SK-N-SH (cell line): ENCODE measurements at regions not wholly inside any gene's neighbourhood (a gene's known extent, or its start where the extent isn't known, plus 50 kb on each side); places are given as distances from the start of the nearest gene placed in this dataset.

ENCODE experiments used
- CTCF ChIA-PET: fragments of 300-600, 350-600 bp; formaldehyde crosslinking; extraction: SDS; loops from one replicate; lab custom pipeline; 2021; lab: Yijun Ruan, JAX
- POLR2A ChIA-PET: fragments of 350-600 bp; sonication (Branson Sonifier 250); formaldehyde crosslinking; extraction: SDS; loops from one replicate; lab custom pipeline; 2020; ENCODE audit warnings: antibody characterized with exemption, inconsistent platforms; lab: Yijun Ruan, JAX
- DNase-seq: peaks from one replicate; pipeline ENCODE4 v3.0.0; 2012
- H2AFZ ChIP-seq: fragments of 200-600 bp; sonication (generic); 2 replicates; pipeline ENCODE4 v1.8.1; 2016; ENCODE audit warnings: antibody characterized with exemption, mild to moderate bottlenecking, low read depth
- H3F3A ChIP-seq: fragments of 200-600 bp; sonication (generic); replicated peaks from 2 replicates; pipeline ENCODE3; 2016; ENCODE audit warnings: antibody characterized with exemption, mild to moderate bottlenecking; ENCODE audit not compliant: insufficient read depth
- H3K27ac ChIP-seq, 2 experiments: fragments of 200-500 bp in 1 of 2; fragments of 200-600 bp in 1 of 2; sonication (Bioruptor generic) in 1 of 2; sonication (generic), shearing (Covaris generic) in 1 of 2; 2 replicates each; pipeline versions ENCODE4 v1.5.1 to v1.6.1; 2014 to 2016; ENCODE audit warnings: low read depth in 2 of 2, inconsistent platforms in 1 of 2, low read length in 1 of 2, mild to moderate bottlenecking in 1 of 2, mixed read lengths in 1 of 2
- H3K27me3 ChIP-seq: fragments of 200-600 bp; sonication (generic), shearing (Covaris generic); 2 replicates; pipeline ENCODE4 v1.6.1; 2016; ENCODE audit warnings: mixed run types; ENCODE audit not compliant: insufficient read depth
- H3K36me3 ChIP-seq, 2 experiments: fragments of 200-500 bp in 1 of 2; fragments of 200-600 bp in 1 of 2; sonication (Bioruptor generic) in 1 of 2; sonication (generic) in 1 of 2; replicated peaks in 1 of 2; 2 replicates each; pipeline versions ENCODE3 to v1.5.1; 2014 to 2016; ENCODE audit warnings: low read length in 1 of 2, mild to moderate bottlenecking in 1 of 2; ENCODE audit not compliant: insufficient read depth in 2 of 2, control insufficient read depth in 1 of 2
- H3K4me1 ChIP-seq, 2 experiments: fragments of 200-500 bp in 1 of 2; fragments of 200-600 bp in 1 of 2; sonication (Bioruptor generic) in 1 of 2; sonication (generic), shearing (Covaris generic) in 1 of 2; 2 replicates each; pipeline versions ENCODE4 v1.5.1 to v1.6.1; 2014 to 2016; ENCODE audit warnings: low read depth in 1 of 2, low read length in 1 of 2, mixed run types in 1 of 2; ENCODE audit not compliant: insufficient read depth in 2 of 2, control insufficient read depth in 1 of 2
- H3K4me2 ChIP-seq: fragments of 200-600 bp; sonication (generic), shearing (Covaris generic); 2 replicates; pipeline ENCODE4 v1.6.1; 2017; ENCODE audit warnings: mixed run types
- H3K4me3 ChIP-seq, 2 experiments: fragments of 200-500 bp in 1 of 2; fragments of 200-600 bp in 1 of 2; sonication (Bioruptor generic) in 1 of 2; sonication (generic), shearing (Covaris generic) in 1 of 2; 2 replicates each; pipeline versions ENCODE4 v1.5.1 to v1.8.1; 2014 to 2016; ENCODE audit warnings: low read depth in 2 of 2, inconsistent platforms in 1 of 2, low read length in 1 of 2, mild to moderate bottlenecking in 1 of 2, mixed read lengths in 1 of 2, moderate library complexity in 1 of 2
- H3K79me2 ChIP-seq: fragments of 200-600 bp; sonication (generic); 2 replicates; pipeline ENCODE4 v1.8.1; 2017; ENCODE audit warnings: mild to moderate bottlenecking; ENCODE audit not compliant: insufficient read depth
- H3K9ac ChIP-seq: fragments of 200-600 bp; sonication (generic); 2 replicates; pipeline ENCODE4 v1.6.1; 2017; ENCODE audit warnings: mixed run types
- H3K9me2 ChIP-seq: fragments of 200-600 bp; sonication (generic); 2 replicates; pipeline ENCODE4 v1.6.1; 2017; ENCODE audit warnings: mixed run types
- H3K9me3 ChIP-seq: fragments of 200-600 bp; sonication (generic); 2 replicates; pipeline ENCODE4 v1.6.1; 2017; ENCODE audit warnings: mixed run types, mild to moderate bottlenecking, moderate library complexity
- H4K20me1 ChIP-seq: fragments of 200-600 bp; sonication (generic); 2 replicates; pipeline ENCODE4 v1.6.1; 2017; ENCODE audit warnings: mild to moderate bottlenecking, mixed run types; ENCODE audit not compliant: insufficient read depth
- CHD2 ChIP-seq: fragments of 150-350 bp; IDR thresholded peaks from 2 replicates; pipeline ENCODE4 v1.6.1; 2018; ENCODE audit warnings: low read length; ENCODE audit not compliant: partially characterized antibody
- EP300 ChIP-seq, 2 experiments: IDR thresholded peaks; 2 replicates each; pipeline versions ENCODE4 v1.4.0 to v1.6.1; 2012; ENCODE audit warnings: borderline replicate concordance in 1 of 2, low read depth in 1 of 2, low read length in 1 of 2
- FOXJ3 ChIP-seq: sonication (generic); formaldehyde crosslinking; IDR thresholded peaks from 2 replicates; pipeline ENCODE4 v1.5.1; 2020; ENCODE audit warnings: mild to moderate bottlenecking, missing genetic modification reagents
- FOXM1 ChIP-seq: IDR thresholded peaks from 2 replicates; pipeline ENCODE4 v1.4.0; 2012; ENCODE audit warnings: low read depth, mild to moderate bottlenecking
- JUND ChIP-seq: IDR thresholded peaks from 2 replicates; pipeline ENCODE4 v1.4.0; 2012
- MEF2A ChIP-seq: IDR thresholded peaks from 2 replicates; pipeline ENCODE4 v1.4.0; 2012; ENCODE audit warnings: low read depth, borderline replicate concordance
- MXI1 ChIP-seq: IDR thresholded peaks from 2 replicates; pipeline ENCODE4 v1.6.1; 2012; ENCODE audit warnings: mild to moderate bottlenecking, low read depth, low read length, improper control_type of control experiment
- NFIC ChIP-seq: IDR thresholded peaks from 2 replicates; pipeline ENCODE4 v1.4.0; 2012; ENCODE audit warnings: borderline replicate concordance
- NRF1 ChIP-seq: IDR thresholded peaks from 2 replicates; pipeline ENCODE4 v1.6.1; 2012; ENCODE audit warnings: low read depth, mild to moderate bottlenecking, low read length
- POLR2AphosphoS5 ChIP-seq: IDR thresholded peaks from 2 replicates; pipeline ENCODE4 v1.6.1; 2012; ENCODE audit warnings: low read depth, low read length
- RFX5 ChIP-seq: IDR thresholded peaks from 2 replicates; pipeline ENCODE4 v1.6.1; 2012; ENCODE audit warnings: mild to moderate bottlenecking, improper control_type of control experiment, low read length
- TAF1 ChIP-seq: IDR thresholded peaks from 2 replicates; pipeline ENCODE4 v1.6.1; 2012; ENCODE audit warnings: low read depth, mild to moderate bottlenecking, low read length, moderate library complexity, borderline replicate concordance
- TCF12 ChIP-seq: IDR thresholded peaks from 2 replicates; pipeline ENCODE4 v1.4.0; 2012
- WGBS: methylation state at CpG from one replicate; pipeline ENCODE4 v1.1.6; 2017; ENCODE audit warnings: low lambda C conversion rate; 5-methylcytosine and 5-hydroxymethylcytosine counted together
- TF ChIP-seq, protein P1 (sequence below): IDR thresholded peaks from 2 replicates; pipeline ENCODE4 v1.6.1; 2012; ENCODE audit warnings: mild to moderate bottlenecking, low read depth, low read length, moderate library complexity
- TF ChIP-seq, protein P2 (sequence below): fragments of 150-350 bp; IDR thresholded peaks from 2 replicates; pipeline ENCODE4 v1.6.1; 2017; ENCODE audit warnings: antibody characterized with exemption, low read length, low read depth, borderline replicate concordance
- TF ChIP-seq, protein P3 (sequence below): fragments of 200-600 bp; sonication (generic); IDR thresholded peaks from 2 replicates; pipeline ENCODE4 v1.6.1; 2017; ENCODE audit warnings: antibody characterized with exemption, mild to moderate bottlenecking, moderate library complexity
- TF ChIP-seq, protein P4 (sequence below): IDR thresholded peaks from 2 replicates; pipeline ENCODE4 v1.4.0; 2012; ENCODE audit warnings: low read depth, borderline replicate concordance
- TF ChIP-seq, protein P5 (sequence below): IDR thresholded peaks from 2 replicates; pipeline ENCODE4 v1.4.0; 2012; ENCODE audit warnings: low read depth

DNA sequence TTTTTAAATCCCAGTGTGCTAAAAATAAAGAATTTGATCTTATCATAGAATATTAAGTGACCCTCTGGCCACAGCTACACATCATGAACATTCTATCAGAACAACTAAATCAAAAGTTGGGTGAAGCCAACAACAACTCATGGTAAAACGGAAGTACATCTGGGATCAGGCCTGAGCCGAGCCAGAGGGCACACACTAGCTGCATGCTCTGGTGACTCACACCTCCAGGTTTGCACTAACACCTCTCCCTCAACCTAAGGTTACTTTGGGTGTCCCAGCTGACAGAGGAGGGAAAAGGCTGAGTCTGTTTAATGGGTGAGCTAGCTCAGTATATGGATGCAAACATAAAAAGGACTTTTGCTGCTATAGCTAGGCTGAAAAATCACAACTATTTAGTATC, 281.6 kb downstream of the HGF start (continued):
- TF ChIP-seq, protein P1, sequence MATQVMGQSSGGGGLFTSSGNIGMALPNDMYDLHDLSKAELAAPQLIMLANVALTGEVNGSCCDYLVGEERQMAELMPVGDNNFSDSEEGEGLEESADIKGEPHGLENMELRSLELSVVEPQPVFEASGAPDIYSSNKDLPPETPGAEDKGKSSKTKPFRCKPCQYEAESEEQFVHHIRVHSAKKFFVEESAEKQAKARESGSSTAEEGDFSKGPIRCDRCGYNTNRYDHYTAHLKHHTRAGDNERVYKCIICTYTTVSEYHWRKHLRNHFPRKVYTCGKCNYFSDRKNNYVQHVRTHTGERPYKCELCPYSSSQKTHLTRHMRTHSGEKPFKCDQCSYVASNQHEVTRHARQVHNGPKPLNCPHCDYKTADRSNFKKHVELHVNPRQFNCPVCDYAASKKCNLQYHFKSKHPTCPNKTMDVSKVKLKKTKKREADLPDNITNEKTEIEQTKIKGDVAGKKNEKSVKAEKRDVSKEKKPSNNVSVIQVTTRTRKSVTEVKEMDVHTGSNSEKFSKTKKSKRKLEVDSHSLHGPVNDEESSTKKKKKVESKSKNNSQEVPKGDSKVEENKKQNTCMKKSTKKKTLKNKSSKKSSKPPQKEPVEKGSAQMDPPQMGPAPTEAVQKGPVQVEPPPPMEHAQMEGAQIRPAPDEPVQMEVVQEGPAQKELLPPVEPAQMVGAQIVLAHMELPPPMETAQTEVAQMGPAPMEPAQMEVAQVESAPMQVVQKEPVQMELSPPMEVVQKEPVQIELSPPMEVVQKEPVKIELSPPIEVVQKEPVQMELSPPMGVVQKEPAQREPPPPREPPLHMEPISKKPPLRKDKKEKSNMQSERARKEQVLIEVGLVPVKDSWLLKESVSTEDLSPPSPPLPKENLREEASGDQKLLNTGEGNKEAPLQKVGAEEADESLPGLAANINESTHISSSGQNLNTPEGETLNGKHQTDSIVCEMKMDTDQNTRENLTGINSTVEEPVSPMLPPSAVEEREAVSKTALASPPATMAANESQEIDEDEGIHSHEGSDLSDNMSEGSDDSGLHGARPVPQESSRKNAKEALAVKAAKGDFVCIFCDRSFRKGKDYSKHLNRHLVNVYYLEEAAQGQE, result no peak
- TF ChIP-seq TAF1, result no peak

DNA sequence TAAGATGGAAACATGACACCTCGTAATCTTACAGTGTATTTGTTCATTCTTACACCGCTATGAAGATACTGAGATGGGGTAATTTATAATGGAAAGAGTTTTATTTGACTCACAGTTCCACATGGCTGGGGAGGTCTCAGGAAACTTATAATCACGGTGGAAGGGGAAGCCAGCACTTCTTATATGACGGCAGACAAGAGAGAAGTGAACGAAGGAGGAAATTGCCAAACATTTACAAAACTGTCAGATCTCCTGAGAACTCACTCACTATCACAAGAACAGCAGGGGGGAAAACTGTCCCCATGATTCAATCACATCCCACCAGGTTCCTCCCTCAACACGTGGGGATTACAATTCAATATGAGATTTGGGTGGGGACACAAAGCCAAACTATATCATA, 282.3 kb downstream of the HGF start:
- WGBS, result 93% methylated on average over 6 of the region's 6 CpGs

DNA sequence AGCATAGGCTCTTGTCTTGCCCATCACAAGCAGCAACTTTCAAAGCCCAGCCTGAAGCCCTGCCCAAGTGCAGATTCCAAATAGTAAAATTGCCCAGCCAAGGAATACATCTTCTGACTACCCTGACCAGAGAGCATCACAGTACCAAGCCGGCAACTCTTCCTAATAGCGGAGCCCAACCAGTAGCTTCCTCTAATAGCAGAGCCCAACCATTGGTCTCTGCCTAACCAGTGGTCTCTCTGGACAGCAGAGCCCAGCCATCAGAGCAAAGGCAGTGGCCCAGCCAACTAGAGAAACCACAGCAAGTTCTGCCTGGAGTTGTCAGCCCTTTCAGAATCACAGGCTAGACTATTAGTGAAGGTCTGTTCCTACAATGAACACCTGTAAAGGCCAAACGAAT, 285.6 kb downstream of the HGF start:
- Histone ChIP-seq H3K27ac (no peak overlapping the region), H3K4me1 (peaks cover 0 to 3% of the 10 kb centered on the region in 2 experiments; a peak in 2 of 4 replicates), H4K20me1 (no peaks in the 10 kb centered on the region), H3F3A (no peaks in the 10 kb centered on the region), H3K9ac (no peak overlapping the region), H3K4me3 (no peak overlapping the region), H3K9me3 (no peaks in the 10 kb centered on the region), H3K9me2 (no peaks in the 10 kb centered on the region), H2AFZ (no peak overlapping the region), H3K79me2 (no peaks in the 10 kb centered on the region), H3K27me3 (no peaks in the 10 kb centered on the region), H3K4me2 (no peak overlapping the region), H3K36me3 (no peaks in the 10 kb centered on the region)
- POLR2A ChIA-PET, result no interaction called here
- CTCF ChIA-PET, result interaction anchor here (1.1 to 4.6 kb wide), 12 partner anchors 8 to 1245 kb away, joined by 3 to 55 read pairs (median 8); partner anchors contain the start of gene SEMA3C
- 84% methylated on average over 3 of the region's 3 CpGs for WGBS
- no peak for DNase-seq
- TF ChIP-seq FOXJ3 (CRISPR knock-in tag) (no peak), MXI1 (no peak), JUND (no peak), NFIC (no peak), EP300 (IDR thresholded peaks at IDR 0.05; ENCODE audit: borderline replicate concordance in 1 of 2, low read depth in 1 of 2, low read length in 1 of 2) (no peak), NRF1 (no peak), CHD2 (no peak)
- TF ChIP-seq, protein P2, sequence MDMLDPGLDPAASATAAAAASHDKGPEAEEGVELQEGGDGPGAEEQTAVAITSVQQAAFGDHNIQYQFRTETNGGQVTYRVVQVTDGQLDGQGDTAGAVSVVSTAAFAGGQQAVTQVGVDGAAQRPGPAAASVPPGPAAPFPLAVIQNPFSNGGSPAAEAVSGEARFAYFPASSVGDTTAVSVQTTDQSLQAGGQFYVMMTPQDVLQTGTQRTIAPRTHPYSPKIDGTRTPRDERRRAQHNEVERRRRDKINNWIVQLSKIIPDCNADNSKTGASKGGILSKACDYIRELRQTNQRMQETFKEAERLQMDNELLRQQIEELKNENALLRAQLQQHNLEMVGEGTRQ, result no peak
- TF ChIP-seq, protein P3, sequence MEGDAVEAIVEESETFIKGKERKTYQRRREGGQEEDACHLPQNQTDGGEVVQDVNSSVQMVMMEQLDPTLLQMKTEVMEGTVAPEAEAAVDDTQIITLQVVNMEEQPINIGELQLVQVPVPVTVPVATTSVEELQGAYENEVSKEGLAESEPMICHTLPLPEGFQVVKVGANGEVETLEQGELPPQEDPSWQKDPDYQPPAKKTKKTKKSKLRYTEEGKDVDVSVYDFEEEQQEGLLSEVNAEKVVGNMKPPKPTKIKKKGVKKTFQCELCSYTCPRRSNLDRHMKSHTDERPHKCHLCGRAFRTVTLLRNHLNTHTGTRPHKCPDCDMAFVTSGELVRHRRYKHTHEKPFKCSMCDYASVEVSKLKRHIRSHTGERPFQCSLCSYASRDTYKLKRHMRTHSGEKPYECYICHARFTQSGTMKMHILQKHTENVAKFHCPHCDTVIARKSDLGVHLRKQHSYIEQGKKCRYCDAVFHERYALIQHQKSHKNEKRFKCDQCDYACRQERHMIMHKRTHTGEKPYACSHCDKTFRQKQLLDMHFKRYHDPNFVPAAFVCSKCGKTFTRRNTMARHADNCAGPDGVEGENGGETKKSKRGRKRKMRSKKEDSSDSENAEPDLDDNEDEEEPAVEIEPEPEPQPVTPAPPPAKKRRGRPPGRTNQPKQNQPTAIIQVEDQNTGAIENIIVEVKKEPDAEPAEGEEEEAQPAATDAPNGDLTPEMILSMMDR, result no peak
- TF ChIP-seq, protein P4, sequence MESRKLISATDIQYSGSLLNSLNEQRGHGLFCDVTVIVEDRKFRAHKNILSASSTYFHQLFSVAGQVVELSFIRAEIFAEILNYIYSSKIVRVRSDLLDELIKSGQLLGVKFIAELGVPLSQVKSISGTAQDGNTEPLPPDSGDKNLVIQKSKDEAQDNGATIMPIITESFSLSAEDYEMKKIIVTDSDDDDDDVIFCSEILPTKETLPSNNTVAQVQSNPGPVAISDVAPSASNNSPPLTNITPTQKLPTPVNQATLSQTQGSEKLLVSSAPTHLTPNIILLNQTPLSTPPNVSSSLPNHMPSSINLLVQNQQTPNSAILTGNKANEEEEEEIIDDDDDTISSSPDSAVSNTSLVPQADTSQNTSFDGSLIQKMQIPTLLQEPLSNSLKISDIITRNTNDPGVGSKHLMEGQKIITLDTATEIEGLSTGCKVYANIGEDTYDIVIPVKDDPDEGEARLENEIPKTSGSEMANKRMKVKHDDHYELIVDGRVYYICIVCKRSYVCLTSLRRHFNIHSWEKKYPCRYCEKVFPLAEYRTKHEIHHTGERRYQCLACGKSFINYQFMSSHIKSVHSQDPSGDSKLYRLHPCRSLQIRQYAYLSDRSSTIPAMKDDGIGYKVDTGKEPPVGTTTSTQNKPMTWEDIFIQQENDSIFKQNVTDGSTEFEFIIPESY, result no peak

More for the DNA sequence above, 282.3 kb downstream of the HGF start:
- DNase-seq, result no peak
- Histone ChIP-seq H4K20me1 (no peaks in the 10 kb centered on the region), H3K4me1 (peaks cover 0 to 3% of the 10 kb centered on the region in 2 experiments; a peak in 2 of 4 replicates), H3F3A (no peaks in the 10 kb centered on the region), H3K36me3 (no peaks in the 10 kb centered on the region), H3K9ac (no peak overlapping the region), H2AFZ (no peak overlapping the region), H3K4me3 (no peak overlapping the region), H3K27me3 (no peaks in the 10 kb centered on the region), H3K79me2 (no peaks in the 10 kb centered on the region), H3K9me2 (no peaks in the 10 kb centered on the region), H3K27ac (no peak overlapping the region), H3K9me3 (no peaks in the 10 kb centered on the region), H3K4me2 (no peak overlapping the region)
- TF ChIP-seq RFX5 (no peak), MXI1 (no peak), TCF12 (no peak), JUND (no peak), FOXM1 (no peak), MEF2A (no peak), POLR2AphosphoS5 (no peak), NRF1 (no peak), CHD2 (no peak)
- TF ChIP-seq, protein P5, sequence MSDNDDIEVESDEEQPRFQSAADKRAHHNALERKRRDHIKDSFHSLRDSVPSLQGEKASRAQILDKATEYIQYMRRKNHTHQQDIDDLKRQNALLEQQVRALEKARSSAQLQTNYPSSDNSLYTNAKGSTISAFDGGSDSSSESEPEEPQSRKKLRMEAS, result no peak
- CTCF ChIA-PET, result interaction anchor here (1.0 to 3.0 kb wide), 3 partner anchors 12 to 1118 kb away, joined by 3 to 20 read pairs (median 3); no protein-coding TSS in a partner anchor
- POLR2A ChIA-PET, result no interaction called here
